Sigmoid colon (tissue), 4 donors: ENCODE measurements at regions not wholly inside any gene's neighbourhood (a gene's known extent, or its start where the extent isn't known, plus 50 kb on each side); places are given as distances from the start of the nearest gene placed in this dataset.

ENCODE experiments used
- POLR2A ChIP-seq, 2 donors: fragments of 450-650 bp; IDR thresholded peaks; one replicate each; pipeline ENCODE4 v1.6.1; 2016; ENCODE audit warnings: antibody characterized with exemption in 2 of 2, mild to moderate bottlenecking in 2 of 2, moderate library complexity in 2 of 2
- POLR2AphosphoS5 ChIP-seq, 4 donors: sonication (generic); formaldehyde crosslinking; IDR thresholded peaks; one replicate each; pipeline ENCODE4 v1.6.1; 2017; ENCODE audit warnings: antibody characterized with exemption in 4 of 4
- TF ChIP-seq, protein P1 (sequence below), 4 experiments: fragments of 450-650 bp in 3 of 4; fragments of 200-600 bp in 1 of 4; IDR thresholded peaks; one replicate each; pipeline ENCODE4 v1.5.1; 2016 to 2019; ENCODE audit warnings: antibody characterized with exemption in 4 of 4, mild to moderate bottlenecking in 3 of 4, moderate library complexity in 2 of 4

DNA sequence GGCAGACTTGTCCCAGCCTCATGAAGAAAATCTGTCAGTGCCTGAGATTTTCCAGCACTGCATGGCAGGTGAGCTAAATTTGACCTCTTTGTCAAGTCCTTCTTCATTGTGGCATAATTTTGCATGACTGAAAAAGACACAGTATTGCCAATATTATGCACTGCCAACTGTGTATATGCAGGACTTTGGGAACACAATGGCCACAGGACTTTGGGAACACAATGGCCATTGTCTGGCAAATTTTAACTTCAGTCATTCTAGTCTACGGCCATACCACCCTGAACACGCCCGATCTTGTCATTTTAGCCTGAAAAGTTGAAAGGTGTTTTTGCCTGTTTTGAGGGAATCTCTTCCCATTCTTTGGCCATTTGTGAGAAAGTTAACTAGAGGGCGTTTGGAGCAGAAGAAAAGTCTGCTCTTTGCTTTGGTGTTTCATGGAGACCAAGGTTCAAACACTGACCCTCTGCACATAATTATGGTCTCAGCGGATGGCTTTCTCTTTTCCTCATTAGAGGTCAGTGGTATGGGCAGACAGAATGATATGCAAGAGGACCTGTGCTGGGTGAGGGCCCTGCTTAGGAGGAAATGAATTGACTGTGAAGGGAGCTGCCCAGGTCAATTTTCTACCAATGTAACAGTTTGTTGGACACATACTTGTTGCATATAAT is 72.4 kb upstream of the NEK7 start:
- TF ChIP-seq, protein P1, sequence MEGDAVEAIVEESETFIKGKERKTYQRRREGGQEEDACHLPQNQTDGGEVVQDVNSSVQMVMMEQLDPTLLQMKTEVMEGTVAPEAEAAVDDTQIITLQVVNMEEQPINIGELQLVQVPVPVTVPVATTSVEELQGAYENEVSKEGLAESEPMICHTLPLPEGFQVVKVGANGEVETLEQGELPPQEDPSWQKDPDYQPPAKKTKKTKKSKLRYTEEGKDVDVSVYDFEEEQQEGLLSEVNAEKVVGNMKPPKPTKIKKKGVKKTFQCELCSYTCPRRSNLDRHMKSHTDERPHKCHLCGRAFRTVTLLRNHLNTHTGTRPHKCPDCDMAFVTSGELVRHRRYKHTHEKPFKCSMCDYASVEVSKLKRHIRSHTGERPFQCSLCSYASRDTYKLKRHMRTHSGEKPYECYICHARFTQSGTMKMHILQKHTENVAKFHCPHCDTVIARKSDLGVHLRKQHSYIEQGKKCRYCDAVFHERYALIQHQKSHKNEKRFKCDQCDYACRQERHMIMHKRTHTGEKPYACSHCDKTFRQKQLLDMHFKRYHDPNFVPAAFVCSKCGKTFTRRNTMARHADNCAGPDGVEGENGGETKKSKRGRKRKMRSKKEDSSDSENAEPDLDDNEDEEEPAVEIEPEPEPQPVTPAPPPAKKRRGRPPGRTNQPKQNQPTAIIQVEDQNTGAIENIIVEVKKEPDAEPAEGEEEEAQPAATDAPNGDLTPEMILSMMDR (IDR thresholded peaks at IDR 0.05), result no peak
- TF ChIP-seq POLR2AphosphoS5 (IDR thresholded peaks at IDR 0.05) (no peak), POLR2A (IDR thresholded peaks at IDR 0.05) (no peak)
